GM19467 (cell line): ENCODE measurements at regions not wholly inside any gene's neighbourhood (a gene's known extent, or its start where the extent isn't known, plus 50 kb on each side); places are given as distances from the start of the nearest gene placed in this dataset.

Source experiments
- ATAC-seq: cut with Tn5 transposase; IDR thresholded peaks from one replicate; pipeline ENCODE4 v1.9.1; 2021; ENCODE audit warnings: mild to moderate bottlenecking, moderate library complexity; ENCODE audit not compliant: unreplicated experiment

GRCh38 chr20:22260506-22260905, 323.9 kb downstream of the FOXA2 start:
- ATAC-seq: no peak

- ATAC-seq: no peak
These were observed 326.5 kb downstream of the FOXA2 start for GRCh38 chr20:22257912-22258311.

GRCh38 chr20:22248051-22248667, 336.2 kb downstream of the FOXA2 start:
- no peak for ATAC-seq

- ATAC-seq: no peak
These were observed 339.2 kb downstream of the FOXA2 start for GRCh38 chr20:22245139-22245538.

GRCh38 chr20:22243067-22243466, 341.3 kb downstream of the FOXA2 start:
- ATAC-seq: no peak

GRCh38 chr20:22241609-22242008, 342.8 kb downstream of the FOXA2 start:
- no peak for ATAC-seq

GRCh38 chr20:22232923-22233322, 351.4 kb downstream of the FOXA2 start:
- no peak for ATAC-seq

- ATAC-seq: no peak
These were observed 351.9 kb downstream of the FOXA2 start for GRCh38 chr20:22232473-22232872.

GRCh38 chr20:22226849-22227700, 357.3 kb downstream of the FOXA2 start:
- no peak for ATAC-seq

- no peak for ATAC-seq
These were observed 361.1 kb downstream of the FOXA2 start for GRCh38 chr20:22223236-22223635.

- no peak for ATAC-seq
These were observed 366.5 kb downstream of the FOXA2 start for GRCh38 chr20:22217712-22218352.

- ATAC-seq: no peak
These were observed 367.4 kb downstream of the FOXA2 start for GRCh38 chr20:22216984-22217383.

GRCh38 chr20:22214296-22214695, 370.1 kb downstream of the FOXA2 start:
- no peak for ATAC-seq

- no peak for ATAC-seq
These were observed 371.1 kb downstream of the FOXA2 start for GRCh38 chr20:22213271-22213670.

GRCh38 chr20:22207280-22207679, 377.1 kb downstream of the FOXA2 start:
- no peak for ATAC-seq

- no peak for ATAC-seq
These were observed 379.6 kb downstream of the FOXA2 start for GRCh38 chr20:22204801-22205200.

- no peak for ATAC-seq
These were observed 402.2 kb downstream of the FOXA2 start for GRCh38 chr20:22182148-22182547.

GRCh38 chr20:22180244-22180643, 404.1 kb downstream of the FOXA2 start:
- no peak for ATAC-seq

GRCh38 chr20:22160101-22160652, 424.2 kb downstream of the FOXA2 start:
- no peak for ATAC-seq

GRCh38 chr20:22159276-22159675, 425.1 kb downstream of the FOXA2 start:
- ATAC-seq: no peak

- ATAC-seq: no peak
These were observed 422.1 kb downstream of the PAX1 start for GRCh38 chr20:22127587-22127986.
